ENCODE measurements at regions not wholly inside any gene's neighbourhood (a gene's known extent, or its start where the extent isn't known, plus 50 kb on each side); places are given as distances from the start of the nearest gene placed in this dataset.

GRCh38 chr9:91481972-91482371 lies 58.3 kb upstream of the NFIL3 start:
- intact Hi-C loops (cut with micrococcal nuclease) = no loop called here
- no peak overlapping the region for H3K4me2 ChIP-seq (ENCODE audit: low read length)
- H3K9me3 ChIP-seq (ENCODE audit: control insufficient read depth in 1 of 2, insufficient read depth in 1 of 2, low read depth in 1 of 2, low read length in 2 of 2) = no peaks in the 10 kb centered on the region
- H3K4me3 ChIP-seq (replicated peaks in 1 of 2; ENCODE audit: low read depth in 1 of 2, low read length in 2 of 2) = no peak overlapping the region
- no peaks in the 10 kb centered on the region for H3K27me3 ChIP-seq (ENCODE audit: insufficient read depth, low read length)
- no peak overlapping the region for H2AFZ ChIP-seq (ENCODE audit: low read depth, low read length, poor library complexity, severe bottlenecking)
- TF ChIP-seq ZFX (IDR thresholded peaks at IDR 0.05) (no peak), POLR2A (IDR thresholded peaks at IDR 0.05; ENCODE audit: borderline replicate concordance, extremely low read depth, insufficient read depth, insufficient read length) (no peak), ZBTB33 (IDR thresholded peaks at IDR 0.05; ENCODE audit: extremely low read depth, insufficient replicate concordance, low read length) (no peak), CTCF (IDR thresholded peaks at IDR 0.05 in 2 of 3, conservative IDR thresholded peaks at IDR 0.05 in 1 of 3; ENCODE audit: borderline replicate concordance in 1 of 3, insufficient read depth in 1 of 3, low read depth in 2 of 3, low read length in 2 of 3) (no peak), EGR1 (IDR thresholded peaks at IDR 0.05; ENCODE audit: low read depth) (no peak), SRF (IDR thresholded peaks at IDR 0.05; ENCODE audit: low read depth) (no peak), EZH2phosphoT487 (IDR thresholded peaks at IDR 0.05; ENCODE audit: borderline replicate concordance) (no peak), FOSL1 (IDR thresholded peaks at IDR 0.05; ENCODE audit: low read depth) (no peak), CBX3 (IDR thresholded peaks at IDR 0.05; ENCODE audit: low read depth) (no peak), MAX (IDR thresholded peaks at IDR 0.05) (no peak), REST (IDR thresholded peaks at IDR 0.05; ENCODE audit: low read depth) (no peak), ELF1 (IDR thresholded peaks at IDR 0.05; ENCODE audit: borderline replicate concordance, low read depth) (no peak), YY1 (IDR thresholded peaks at IDR 0.05; ENCODE audit: extremely low read depth, insufficient replicate concordance, low read depth, low read length) (no peak), SP1 (IDR thresholded peaks at IDR 0.05; ENCODE audit: low read depth) (no peak), RAD21 (IDR thresholded peaks at IDR 0.05; ENCODE audit: low read depth) (no peak)
- DNase-seq (ENCODE audit: low read depth, low spot score) (no peak), ATAC-seq (no peak)
- H3K27ac ChIP-seq (ENCODE audit: low read depth, low read length) = no peak overlapping the region
- CTCF ChIA-PET = no interaction called here
- POLR2A ChIA-PET = no interaction called here
- no peaks in the 10 kb centered on the region for H3K79me2 ChIP-seq (ENCODE audit: insufficient read depth, low read length)
- no peak overlapping the region for H3K9ac ChIP-seq (ENCODE audit: low read length)
- H4K20me1 ChIP-seq (ENCODE audit: insufficient read depth) = no peaks in the 10 kb centered on the region
- BruUV-seq (replicated peaks) = no TSS peak
- no peaks in the 10 kb centered on the region for H3K36me3 ChIP-seq (ENCODE audit: control insufficient read depth in 1 of 2, insufficient read depth in 2 of 2, low read length in 2 of 2)
- no peaks in the 10 kb centered on the region for H3K4me1 ChIP-seq (ENCODE audit: control insufficient read depth in 1 of 2, insufficient read depth in 2 of 2, low read length in 2 of 2)
- 0 out of 2 replicates have a peak, but pooled peaks cover 2% of the 10 kb centered on the region for H3K9me2 ChIP-seq (ENCODE audit: insufficient read depth)
- RAD21 ChIA-PET (ENCODE audit: low non-redundant PET in 1 of 2, low total read pairs in 2 of 2, uncharacterized antibody in 2 of 2, unreplicated experiment in 2 of 2) = no interaction called here

All from HCT116 (cell line).